ENCODE measurements at regions not wholly inside any gene's neighbourhood (a gene's known extent, or its start where the extent isn't known, plus 50 kb on each side); places are given as distances from the start of the nearest gene placed in this dataset.
A peak's percentile ranks its signal among the peaks of the same experiment; 100 is the strongest.
"Not testable (repeated sequence)": the region's sequence is repeated elsewhere in the genome, so short reads cannot be mapped to it uniquely, and the experiment has no call there.

DNA sequence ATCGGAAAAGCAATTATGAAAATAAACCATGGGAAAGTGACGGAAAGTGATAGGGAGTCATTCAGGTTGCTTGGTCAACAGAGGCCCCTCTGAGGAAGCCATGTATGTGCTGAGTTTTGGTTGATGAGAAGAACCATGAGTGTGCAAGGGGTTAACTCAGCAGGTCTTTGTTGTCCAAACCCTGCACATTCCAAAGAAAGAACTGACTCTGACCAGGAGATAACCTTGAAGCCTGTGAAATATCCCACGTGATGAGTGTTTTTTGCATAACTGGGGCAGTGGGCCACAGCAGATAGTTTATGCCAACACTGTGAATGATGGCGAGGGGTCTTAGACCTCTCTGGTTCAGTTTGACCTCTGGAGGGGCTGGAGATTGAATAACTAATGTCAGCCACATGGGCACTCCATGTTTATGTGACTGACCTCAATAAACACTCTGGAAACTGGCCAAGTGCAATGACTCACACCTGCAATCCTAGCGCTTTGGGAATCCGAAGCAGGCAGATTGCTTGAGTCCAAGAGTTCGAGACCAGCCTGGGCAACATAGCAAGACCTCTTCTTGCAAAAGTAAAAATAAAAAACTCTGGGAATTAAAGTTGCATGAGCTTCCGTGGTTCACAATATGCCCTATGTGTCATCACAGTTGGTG is 154.0 kb upstream of the FOXK1 start:
- no peak for DNase-seq

DNA sequence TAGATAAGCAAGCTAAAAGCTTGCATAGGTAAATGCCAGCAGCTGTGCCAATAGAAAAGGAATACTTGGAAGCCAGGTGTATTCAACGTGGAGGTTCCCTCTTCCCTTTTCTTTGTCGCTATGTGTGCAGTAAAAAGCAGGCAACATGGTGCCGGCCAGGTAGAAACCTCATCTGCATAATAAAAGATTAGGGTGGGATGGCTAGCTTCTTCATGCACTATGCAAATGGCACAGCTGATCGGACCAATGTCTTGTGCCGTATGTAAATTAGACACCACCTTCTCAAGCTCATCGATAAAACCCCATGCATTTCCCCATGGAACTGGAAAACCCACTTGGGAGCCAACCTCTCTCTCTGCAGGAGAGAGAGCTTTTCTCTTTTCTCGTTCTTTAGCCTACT is 150.9 kb upstream of the FOXK1 start:
- no peak for DNase-seq

DNA sequence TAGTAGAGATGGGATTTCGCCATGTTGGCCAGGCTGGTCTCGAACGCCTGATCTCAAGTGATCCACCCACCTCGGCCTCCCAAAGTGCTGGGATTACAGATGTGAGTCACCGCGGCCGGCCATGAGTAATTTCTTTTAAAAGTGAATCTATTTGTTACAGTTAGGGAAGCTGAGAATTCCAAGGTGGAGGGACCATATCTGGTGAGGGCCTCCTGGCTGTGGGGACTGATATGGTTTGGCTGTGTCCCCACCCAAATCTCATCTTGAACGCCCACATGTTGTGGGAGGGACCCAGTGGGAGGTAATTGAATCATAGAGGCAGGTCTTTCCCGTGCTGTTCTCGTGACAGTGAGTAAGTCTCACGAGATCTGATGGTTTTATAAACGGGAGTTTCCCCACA is 148.8 kb upstream of the FOXK1 start:
- DNase-seq: not testable (repeated sequence)

DNA sequence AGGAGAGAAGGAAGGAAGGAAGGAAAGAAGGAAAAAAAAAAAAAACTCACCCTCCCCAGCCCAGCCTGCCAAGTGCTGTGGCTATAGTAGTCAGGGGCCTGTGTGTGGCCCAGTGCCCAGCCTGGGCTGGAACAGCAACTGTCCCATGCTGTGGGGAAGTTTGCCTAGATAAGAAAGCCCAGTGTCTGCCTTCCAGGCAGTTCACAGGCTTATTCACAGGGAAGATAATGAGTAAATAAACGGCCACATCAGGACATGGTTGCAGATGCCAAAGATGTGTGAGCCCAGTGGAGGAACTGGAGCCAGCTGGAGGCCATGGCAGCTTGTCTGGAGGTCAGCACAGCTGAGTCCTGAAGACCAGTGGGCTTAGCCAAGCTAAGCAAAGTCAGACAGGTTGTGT is 132.4 kb upstream of the FOXK1 start:
- DNase-seq: no peak

DNA sequence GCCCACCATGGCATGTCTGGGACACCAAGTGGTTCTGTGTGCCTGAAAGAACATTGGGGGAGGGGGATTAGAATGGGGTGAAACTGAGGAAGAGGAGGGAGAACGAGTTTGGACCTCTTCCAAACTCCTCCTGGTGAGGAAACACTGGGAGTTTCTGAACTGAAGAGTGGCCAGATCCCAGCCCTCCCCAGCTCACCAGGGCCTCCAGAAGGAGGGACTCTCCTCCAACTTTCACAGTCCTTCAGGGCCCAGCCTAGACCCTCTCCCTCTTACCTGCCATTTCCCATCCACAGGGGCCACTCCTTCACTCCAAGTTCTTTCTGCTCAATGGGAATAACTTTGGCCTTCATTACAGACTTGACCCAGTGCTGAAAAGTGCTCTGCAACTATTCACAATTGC is 132.0 kb upstream of the FOXK1 start:
- no peak for DNase-seq

DNA sequence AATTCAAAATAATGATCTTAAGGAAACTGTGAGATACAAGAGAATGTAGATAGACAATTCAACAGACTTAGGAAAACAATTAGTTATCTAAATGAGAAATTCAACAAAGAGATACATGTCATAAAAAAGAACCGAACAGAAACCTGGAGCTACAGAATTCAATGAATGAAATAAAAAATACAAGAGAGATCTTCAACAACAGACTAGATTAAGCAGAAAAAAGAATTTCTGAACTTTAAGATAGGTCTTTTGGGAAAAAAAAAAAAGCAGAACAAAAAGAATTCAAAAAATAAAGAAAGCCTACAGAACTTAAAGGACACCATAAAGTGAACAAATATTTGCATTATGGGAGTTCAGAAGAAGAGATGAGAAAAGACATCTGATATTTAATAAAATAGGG is 129.1 kb upstream of the FOXK1 start:
- no peak for DNase-seq

DNA sequence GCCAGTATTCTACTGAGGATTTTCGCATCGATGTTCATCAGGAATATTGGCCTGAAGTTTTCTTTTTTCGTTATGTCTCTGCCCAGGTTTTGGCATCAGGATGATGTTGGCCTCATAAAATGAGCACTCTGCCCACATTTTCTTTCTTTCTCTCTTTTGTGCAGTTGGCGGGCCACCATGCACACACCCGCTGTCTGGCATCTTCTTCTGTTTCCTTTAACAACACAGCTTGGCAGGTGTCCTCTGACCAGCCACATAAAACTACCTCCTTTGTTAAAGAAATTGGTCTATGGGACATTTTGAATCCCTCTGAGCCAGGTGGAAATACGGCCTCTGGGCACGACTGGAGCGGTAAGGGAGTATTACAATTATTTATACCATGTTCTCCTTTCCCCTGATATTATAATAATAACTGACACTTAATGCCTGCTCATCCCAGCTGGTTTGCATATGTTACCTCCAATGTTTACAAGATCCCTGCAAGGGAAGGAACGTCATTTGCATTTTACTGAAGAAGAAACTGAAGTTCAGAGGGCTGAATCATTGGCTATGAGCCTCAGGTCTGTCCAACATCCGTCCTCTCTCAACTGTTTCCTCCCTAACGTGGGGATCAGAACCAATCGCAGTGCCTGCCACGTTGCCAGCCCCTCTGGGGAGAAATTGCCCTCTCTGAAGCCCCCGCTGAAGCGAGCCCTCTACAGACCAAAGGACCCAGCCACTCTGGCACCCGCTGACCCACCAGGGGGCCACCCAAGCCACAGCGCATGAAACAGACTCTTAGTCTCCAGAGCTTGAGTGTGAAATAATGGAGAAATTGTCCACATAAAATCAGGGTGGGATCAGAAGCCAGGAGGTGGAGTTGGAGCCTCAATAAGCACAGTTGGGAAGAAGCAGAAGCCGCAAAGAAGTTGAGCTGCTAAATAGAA is 125.0 kb upstream of the FOXK1 start:
- no peak for DNase-seq

DNA sequence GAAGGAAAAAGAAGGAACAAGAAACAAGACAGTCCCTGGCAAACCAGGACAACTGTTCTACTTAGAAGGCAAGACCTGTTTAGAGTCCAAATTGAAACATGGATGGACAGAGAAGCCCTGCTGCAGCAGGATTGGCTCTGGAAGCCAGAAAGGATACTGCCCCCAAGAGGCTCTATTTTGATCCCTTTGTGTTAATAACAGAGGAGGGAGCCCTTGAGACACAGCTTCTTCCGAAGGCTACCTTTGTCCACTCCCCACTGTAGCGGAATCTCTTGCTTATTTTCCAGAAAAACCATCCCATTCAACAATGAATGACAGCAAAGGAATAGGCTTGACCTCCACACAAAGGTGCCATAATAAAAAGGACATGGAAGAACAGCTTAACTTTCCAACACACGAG is 120.3 kb upstream of the FOXK1 start:
- no peak for DNase-seq

DNA sequence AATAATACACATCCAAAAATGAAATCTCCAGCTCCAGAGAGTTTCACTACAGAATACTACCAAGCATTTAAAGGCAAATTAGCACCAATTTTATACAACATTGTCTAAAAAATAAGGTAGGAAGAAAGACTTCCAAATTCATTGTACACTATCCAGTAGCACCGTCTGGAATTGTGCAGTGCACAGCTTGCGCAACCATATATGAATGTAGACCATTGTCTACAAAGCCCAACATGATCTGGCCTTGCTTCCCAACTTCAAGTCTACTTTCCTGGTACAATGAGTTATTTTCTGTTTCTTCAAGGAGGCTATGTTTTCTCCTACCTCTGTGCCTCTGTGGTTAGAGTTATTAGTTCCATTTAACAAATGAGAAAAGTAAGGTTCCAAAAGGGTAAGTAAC is 115.4 kb upstream of the FOXK1 start:
- no peak for DNase-seq

DNA sequence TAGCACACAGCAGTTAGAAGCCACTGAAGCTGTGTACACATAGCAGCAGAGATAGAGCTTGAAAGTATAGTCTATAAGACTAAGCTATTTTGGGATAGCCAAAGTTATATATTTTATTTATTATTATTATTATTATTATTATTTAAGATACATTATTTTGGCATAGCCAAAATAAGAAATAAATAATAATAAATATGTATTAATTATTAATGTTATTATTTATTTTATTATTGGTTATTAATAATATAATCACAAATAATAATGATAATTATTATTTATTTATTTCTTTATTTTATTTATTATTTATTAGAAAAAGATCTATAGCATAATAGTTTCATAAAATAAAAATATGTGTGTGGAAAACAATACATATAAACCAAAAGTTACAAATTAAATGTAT is 107.2 kb upstream of the FOXK1 start:
- no peak for DNase-seq

DNA sequence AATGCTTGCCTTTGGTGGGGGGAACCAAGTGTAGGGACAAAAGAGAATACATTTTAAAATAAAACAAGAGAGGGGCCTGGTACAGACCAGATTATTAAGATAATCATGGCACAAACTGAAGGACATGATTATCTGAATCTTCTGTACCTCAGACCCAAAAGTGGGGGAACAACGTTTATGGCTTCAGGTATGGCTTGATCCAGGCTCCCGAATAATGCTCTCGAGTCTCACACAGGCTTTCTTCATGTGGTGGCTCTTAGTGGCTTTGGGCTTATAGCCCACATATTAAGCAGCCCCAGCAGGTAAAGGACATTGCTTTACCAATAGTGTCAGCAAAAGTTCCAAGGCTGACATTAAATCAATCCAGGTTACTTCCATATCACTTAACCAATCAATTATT is 106.8 kb upstream of the FOXK1 start:
- no peak for DNase-seq

DNA sequence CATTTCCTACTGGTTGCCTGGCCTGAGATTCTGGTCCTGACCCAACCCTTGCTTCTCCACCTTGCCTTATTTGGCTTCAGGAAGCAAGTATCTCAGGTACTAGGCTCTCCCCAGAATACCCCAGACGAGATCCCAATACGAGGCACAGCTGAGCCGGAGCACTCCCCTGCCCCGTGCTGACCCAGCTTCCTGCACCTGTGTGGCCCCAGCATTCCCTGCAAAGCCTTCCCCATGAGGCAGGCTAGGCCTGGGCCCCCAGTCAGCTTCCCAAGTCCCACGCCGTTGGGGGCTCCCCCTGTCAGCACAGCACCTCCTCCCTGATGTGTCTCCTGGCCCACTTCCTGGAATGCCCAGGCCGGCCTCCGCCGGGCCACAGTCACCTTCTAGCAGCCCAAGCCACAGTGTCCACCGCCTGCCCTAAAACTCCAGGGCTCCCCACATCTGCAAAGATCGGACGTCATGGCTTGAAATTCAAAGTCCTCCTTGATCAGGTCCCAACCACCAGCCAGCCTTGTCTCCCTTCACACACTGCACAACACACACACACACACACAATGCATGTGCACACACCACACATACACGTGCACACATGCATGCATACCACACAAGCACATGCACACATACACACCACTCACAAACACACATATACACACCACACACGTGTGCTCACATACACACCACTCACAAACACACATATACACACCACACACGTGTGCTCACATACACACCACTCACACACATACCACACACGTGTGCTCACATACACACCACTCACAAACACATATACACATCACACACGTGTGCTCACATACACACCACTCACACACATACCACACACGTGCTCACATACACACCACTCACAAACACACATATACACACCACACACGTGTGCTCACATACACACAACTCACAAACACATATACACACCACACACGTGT is 78.9 kb upstream of the FOXK1 start:
- no peak for DNase-seq

DNA sequence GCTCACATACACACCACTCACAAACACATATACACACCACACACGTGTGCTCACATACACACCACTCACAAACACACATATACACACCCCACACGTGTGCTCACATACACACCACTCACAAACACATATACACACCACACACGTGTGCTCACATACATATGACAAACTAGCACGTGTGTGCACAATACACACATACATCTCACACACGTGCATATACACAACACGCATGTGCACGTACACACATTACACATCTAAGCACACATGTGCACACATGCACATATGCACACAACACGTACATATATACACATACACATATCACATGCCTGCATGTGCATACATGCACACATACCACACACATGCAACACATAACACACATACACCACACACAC is 78.3 kb upstream of the FOXK1 start:
- no peak for DNase-seq

DNA sequence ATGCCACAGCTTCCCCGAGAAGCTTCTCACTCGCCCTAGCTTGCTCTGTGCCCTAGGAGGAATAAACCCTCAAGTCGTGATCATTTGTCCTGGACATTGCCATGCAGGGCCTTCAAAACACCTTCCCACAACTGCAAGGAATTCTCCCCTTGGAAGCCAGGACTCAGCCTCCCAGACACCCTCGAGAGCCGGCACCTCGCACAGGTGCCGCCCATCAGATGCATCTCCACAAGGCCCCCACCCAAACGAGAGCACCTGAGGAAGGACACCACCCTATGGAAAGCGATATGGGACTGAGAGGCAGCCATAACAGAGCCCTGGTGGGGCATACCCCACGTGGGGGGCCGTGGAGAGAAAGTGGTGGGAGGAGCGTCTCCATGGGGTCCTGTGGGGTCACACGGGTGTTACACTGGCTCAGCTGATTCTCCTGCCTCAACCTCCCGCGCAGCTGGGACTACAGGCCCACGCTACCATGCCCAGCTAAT is 77.6 kb upstream of the FOXK1 start:
- no peak for DNase-seq

DNA sequence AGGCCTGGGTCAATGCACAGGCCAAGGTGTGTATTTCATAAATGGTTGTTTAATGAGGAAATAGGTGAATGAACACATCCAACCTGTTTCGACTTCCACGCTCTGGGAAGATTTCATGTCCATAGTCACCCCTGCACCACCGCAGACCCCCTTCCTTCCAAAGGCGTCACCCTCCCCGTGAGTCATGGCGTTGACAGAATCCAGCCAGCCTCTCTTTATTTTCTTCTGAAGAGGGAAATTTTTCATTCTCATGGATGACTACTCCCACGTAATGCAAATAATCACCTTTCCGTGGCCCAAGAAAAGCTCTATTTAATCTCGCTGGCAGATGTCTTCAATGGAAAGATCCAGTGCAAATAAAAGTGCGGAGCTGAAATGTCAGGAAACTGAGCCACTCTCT is 75.3 kb upstream of the FOXK1 start:
- DNase-seq: no peak

DNA sequence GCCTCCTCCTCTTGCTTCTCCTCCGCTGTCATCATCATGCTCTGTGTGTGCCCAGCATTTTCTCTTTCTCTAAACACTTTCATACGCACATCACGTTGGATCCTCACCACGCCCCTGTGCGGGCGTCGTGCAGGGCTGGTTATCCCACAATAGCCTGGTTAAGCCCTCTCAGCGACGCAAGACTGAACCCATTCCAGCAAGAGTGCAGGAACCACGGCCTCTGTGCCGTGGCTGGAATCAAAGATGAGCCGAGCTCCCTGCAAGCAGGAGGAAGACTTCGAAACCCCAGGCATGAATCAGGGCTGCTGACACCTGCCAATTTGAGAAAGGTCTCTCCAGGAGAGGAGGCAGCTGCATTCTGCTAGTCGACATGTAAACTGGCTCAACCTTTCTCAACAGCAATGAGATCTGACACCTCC is 74.8 kb upstream of the FOXK1 start:
- no peak for DNase-seq

DNA sequence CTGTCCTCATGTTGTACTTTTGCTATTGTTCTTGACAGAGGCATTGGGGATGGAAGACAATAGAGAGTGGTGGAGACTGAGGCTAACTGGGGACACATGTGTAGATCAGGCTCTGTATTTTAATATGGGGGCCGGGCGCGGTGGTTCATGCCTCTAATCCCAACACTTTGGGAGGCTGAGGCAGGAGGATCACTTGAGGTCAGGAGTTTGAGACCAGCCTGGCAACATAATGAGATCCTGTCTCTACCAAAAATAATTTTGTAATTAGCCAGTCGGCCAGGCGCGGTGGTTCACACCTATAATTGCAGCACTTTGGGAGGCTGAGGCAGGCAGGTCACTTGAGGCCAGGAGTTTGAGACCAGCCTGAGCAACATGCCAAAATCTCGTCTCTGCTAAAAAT is 72.5 kb upstream of the FOXK1 start:
- not testable (repeated sequence) for DNase-seq

DNA sequence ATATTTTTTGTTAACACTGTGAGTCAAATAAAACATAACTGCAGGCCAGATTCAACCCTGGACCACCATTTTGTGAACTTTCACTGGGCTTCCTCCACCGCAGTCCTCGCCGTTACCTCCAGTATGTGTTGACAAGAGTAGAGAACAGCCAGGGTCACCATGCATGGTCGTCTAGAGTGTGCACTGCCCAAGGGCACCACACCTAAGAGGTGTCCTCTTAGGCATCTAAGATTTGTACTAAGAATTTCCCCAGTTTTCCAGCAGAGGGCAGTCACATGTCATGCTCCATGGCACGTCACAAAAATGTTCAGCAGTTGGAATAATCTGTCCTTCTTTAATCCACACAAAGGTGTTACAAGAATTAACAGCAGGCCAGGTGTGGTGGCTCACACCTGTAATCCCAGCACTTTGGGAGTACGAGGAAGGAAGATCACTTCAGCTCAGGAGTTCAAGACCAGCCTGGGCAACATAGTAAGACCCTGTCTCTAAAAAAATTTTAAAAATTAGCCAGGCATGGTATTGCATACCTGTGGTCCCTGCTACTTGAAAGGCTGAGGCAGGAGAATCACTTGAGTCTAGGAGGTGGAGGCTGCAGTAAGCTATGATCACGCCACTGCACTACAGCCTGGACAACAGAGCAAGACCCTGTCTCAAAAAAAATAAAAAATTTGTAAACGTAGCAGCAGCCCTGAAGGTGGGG is 71.2 kb upstream of the FOXK1 start:
- DNase-seq: peak; percentile 52 to 86

DNA sequence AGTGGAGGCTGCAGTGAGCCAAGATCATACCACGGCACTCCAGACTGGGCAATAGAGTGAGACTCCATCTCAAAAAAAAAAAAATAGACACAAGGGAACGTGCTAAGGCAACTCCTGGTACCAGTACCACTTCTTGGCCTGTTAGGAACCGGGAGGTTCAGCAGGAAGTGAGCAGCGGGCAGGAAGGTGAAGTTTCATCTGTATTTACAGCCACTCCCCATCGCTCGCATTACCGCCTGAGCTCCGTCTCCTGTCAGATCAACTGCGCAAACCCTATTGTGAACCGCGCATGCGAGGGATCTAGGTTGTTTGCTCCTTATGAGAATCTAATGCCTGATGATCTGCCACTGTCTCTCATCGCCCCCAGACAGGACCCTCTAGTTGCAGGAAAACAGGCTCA is 69.9 kb upstream of the FOXK1 start:
- DNase-seq: no peak

DNA sequence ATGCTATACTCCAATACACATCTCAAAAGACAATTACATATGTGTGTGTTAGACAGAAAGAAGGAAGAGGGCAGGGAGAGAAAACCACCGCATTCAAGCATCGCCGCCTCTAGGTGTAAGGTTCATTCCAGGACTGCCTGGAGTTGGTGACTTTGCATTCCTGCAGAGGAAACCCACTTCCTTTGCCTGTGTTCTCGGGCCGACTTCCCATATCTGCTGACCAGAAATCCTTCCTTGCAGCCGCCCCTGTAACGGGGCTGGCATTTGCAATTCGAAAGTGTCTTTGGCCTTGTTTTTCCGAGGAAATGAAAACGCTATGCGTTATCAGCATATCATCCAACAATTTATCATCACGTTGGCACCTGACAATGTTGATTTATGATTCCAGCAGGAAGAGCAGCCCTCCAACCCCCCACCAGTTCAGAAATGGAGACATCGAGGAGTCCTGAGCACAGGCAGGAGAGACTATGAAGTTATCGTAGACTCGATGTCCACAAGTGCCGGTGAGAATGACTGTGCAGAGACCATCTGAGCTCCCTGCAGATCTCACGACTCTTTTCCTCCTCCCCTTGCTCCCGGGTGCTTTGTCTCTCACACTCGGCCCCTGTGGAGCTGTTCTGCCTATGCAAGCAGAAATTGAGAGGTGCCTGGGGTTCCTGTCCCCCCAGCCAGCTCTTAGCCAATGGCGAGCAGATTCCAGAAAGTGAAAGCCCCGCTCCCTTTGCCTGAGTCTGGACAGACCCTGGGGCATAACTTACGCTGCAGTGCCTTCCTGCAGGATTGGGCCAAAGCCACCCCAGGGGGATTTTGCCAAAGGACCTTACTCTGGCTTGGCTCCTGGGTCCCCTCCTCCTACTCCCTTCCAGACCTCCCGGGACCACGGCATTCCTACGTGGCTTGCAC is 68.9 kb upstream of the FOXK1 start:
- DNase-seq: no peak

DNA sequence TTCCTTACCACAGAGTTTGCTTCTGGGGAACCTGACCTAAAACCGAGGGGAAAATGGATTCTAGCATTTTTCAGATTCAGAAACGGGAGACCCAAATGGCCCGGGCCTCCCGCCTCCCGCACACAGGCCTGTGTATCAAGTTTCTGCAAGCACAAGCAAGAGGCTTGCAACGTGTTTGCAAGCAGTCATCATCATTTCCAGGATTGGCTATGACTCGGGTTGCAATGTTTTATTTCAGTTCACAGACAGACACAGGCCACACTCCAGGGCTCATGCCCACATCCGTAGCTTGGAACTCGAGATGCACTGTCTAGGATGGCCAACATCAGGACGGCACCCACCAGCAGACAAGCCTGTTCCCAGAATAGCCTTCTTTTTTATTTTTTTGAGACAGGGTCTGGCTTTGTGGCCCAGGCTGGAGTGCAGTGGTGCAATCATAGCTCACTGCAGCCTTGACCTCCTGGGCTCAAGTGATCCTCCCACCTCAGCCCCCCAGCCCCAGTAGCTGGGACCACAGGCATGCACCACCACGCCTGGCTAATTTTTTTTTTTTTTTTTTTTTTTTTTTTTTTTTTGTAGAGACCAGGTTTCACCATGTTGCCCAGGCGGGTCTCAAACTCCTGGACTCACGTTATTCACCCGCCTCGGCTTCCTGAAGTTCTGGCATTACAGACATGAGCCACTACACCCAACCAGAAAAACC is 68.1 kb upstream of the FOXK1 start:
- DNase-seq: no peak

Data from inflammatory macrophage treated with lipopolysaccharide for 1 hour (primary cell).